AG04449 (cell line): ENCODE measurements at regions not wholly inside any gene's neighbourhood (a gene's known extent, or its start where the extent isn't known, plus 50 kb on each side); places are given as distances from the start of the nearest gene placed in this dataset.

Source experiments
- CTCF ChIA-PET: fragments of 350-600 bp; formaldehyde crosslinking; extraction: SDS; loops from one replicate; lab custom pipeline; 2021; ENCODE audit warnings: antibody characterized with exemption; lab: Yijun Ruan, JAX
- POLR2A ChIA-PET: fragments of 400-600, 350-600 bp; formaldehyde crosslinking; extraction: SDS; loops from one replicate; lab custom pipeline; 2020; ENCODE audit warnings: antibody characterized with exemption, inconsistent platforms; lab: Yijun Ruan, JAX
- DNase-seq: peaks from one replicate; pipeline ENCODE4 v3.0.0-alpha.2; 2010; ENCODE audit warnings: low read depth, low spot score
- H3K4me3 ChIP-seq: 2 replicates; pipeline ENCODE4 v1.5.1; 2011; ENCODE audit warnings: low read depth, mild to moderate bottlenecking, control low read depth, low read length
- TF ChIP-seq, protein P1 (sequence below): IDR thresholded peaks from one replicate; pipeline ENCODE4 v1.5.1; 2011; ENCODE audit warnings: mild to moderate bottlenecking, moderate library complexity, low read length, control low read depth, inconsistent platforms; ENCODE audit not compliant: insufficient read depth; ENCODE audit errors: missing control alignments

DNA sequence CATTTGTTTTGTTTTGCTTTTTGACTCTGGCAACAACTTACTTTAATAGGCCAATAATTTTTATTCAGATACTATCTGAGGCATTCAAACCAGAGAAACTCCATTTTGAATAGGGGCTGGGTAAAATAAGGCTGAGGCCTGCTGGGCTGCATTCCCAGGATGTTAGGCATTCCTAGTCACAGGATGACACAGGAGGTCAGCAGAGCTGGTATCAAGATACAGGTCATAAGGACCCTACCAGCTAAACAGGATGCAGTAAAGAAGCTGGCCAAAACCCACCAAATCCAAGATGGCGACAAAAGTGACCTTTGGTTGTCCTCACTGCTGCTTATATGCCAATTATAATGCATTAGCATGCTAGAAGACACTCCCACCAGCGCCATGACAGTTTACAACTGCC is 102.2 kb upstream of the XPO1 start:
- no peak overlapping the region for H3K4me3 ChIP-seq
- ChIA-PET CTCF (interaction anchor here (1.5 kb wide), 1 partner anchor 19 kb away, joined by 4 read pairs; no protein-coding TSS in a partner anchor), POLR2A (no interaction called here)
- DNase-seq = no peak
- TF ChIP-seq, protein P1, sequence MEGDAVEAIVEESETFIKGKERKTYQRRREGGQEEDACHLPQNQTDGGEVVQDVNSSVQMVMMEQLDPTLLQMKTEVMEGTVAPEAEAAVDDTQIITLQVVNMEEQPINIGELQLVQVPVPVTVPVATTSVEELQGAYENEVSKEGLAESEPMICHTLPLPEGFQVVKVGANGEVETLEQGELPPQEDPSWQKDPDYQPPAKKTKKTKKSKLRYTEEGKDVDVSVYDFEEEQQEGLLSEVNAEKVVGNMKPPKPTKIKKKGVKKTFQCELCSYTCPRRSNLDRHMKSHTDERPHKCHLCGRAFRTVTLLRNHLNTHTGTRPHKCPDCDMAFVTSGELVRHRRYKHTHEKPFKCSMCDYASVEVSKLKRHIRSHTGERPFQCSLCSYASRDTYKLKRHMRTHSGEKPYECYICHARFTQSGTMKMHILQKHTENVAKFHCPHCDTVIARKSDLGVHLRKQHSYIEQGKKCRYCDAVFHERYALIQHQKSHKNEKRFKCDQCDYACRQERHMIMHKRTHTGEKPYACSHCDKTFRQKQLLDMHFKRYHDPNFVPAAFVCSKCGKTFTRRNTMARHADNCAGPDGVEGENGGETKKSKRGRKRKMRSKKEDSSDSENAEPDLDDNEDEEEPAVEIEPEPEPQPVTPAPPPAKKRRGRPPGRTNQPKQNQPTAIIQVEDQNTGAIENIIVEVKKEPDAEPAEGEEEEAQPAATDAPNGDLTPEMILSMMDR = no peak

GRCh38 chr2:61639721-61640120 is 101.6 kb upstream of the XPO1 start:
- DNase-seq = no peak
- ChIA-PET POLR2A (no interaction called here), CTCF (interaction anchor here (1.5 kb wide), 1 partner anchor 20 kb away, joined by 4 read pairs; no protein-coding TSS in a partner anchor)
- TF ChIP-seq, protein P1 = no peak
- no peak overlapping the region for H3K4me3 ChIP-seq

GRCh38 chr2:61636686-61637085 is 98.5 kb upstream of the XPO1 start:
- DNase-seq = no peak
- ChIA-PET POLR2A (no interaction called here), CTCF (interaction anchor here (1.0 to 4.3 kb wide), 5 partner anchors 8 to 502 kb away, joined by 3 to 14 read pairs (median 4); no protein-coding TSS in a partner anchor)
- TF ChIP-seq, protein P1 = no peak
- H3K4me3 ChIP-seq = no peak overlapping the region

GRCh38 chr2:61634512-61634911 is 96.4 kb upstream of the XPO1 start:
- TF ChIP-seq, protein P1 = no peak
- DNase-seq = no peak
- ChIA-PET CTCF (interaction anchor here (0.8 to 4.3 kb wide), 5 partner anchors 11 to 502 kb away, joined by 3 to 14 read pairs (median 3); no protein-coding TSS in a partner anchor), POLR2A (no interaction called here)
- no peak overlapping the region for H3K4me3 ChIP-seq

GRCh38 chr2:61633250-61633649 is 95.1 kb upstream of the XPO1 start:
- TF ChIP-seq, protein P1 = no peak
- no peak for DNase-seq
- H3K4me3 ChIP-seq = no peak overlapping the region
- CTCF ChIA-PET = interaction anchor here (4.3 kb wide), 1 partner anchor 498 kb away, joined by 14 read pairs; no protein-coding TSS in a partner anchor
- POLR2A ChIA-PET = no interaction called here

DNA sequence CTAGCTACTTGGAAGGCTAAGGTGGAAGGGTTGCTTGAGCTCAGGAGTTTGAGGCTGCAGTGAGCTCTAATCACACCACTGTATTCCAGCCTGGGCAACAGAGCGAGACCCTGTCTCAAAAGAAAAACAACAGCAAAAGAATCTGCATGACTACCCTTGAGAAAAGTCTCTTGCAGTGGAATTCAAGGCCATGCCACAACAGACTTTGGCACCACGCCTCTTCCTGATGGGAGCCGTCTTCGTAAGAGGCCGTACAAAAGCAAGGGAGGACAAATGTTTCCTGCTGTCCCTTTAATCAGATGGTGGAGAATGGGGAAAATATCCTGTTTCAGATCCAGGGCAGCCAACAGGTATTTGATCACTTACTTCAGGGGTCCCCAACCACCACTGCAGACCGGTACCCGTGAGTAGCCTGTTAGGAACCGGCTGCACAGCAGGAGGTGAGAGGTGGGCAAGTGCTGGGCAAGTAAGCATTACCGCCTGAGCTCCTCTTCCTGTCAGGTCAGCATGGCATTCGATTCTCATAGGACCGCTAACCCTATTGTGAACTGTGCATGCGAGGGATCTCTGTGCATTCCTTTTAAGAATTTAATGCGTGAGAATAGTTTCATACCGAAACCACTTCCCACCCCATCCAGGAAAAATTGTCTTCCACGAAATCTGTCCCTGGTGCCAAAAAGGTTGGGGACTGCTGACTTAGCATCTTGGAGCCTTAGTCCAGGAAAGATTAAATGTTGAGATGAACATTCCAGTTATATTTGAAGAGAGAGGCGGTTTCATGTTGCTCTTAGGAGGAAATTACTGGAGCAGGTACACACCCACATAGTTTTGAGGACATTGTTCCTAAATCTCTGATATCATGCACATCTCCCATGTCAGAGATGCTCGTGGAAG is 94.4 kb upstream of the XPO1 start:
- no peak overlapping the region for H3K4me3 ChIP-seq
- TF ChIP-seq, protein P1 = no peak
- POLR2A ChIA-PET = interaction anchor here (0.6 kb wide), 1 partner anchor 21 kb away, joined by 4 read pairs; no protein-coding TSS in a partner anchor
- DNase-seq = no peak
- CTCF ChIA-PET = interaction anchor here (1.2 to 4.3 kb wide), 2 partner anchors 60 to 497 kb away, joined by 3 to 14 read pairs; no protein-coding TSS in a partner anchor
